ENCODE measurements at regions not wholly inside any gene's neighbourhood (a gene's known extent, or its start where the extent isn't known, plus 50 kb on each side); places are given as distances from the start of the nearest gene placed in this dataset.

- H3K27ac ChIP-seq (ENCODE audit: low read length): no peak overlapping the region
- H3K9me3 ChIP-seq (ENCODE audit: insufficient read depth, low read length): no peaks in the 10 kb centered on the region
- no peak overlapping the region for H3K4me3 ChIP-seq (ENCODE audit: low read length)
- no peak overlapping the region for H2AFZ ChIP-seq (ENCODE audit: low read depth, low read length)
- no peak overlapping the region for H3K4me2 ChIP-seq (ENCODE audit: low read length)
- TF ChIP-seq EZH2phosphoT487 (IDR thresholded peaks at IDR 0.05; ENCODE audit: low read depth) (no peak), CTCF (IDR thresholded peaks at IDR 0.05; ENCODE audit: low read depth, low read length) (no peak)
- no peaks in the 10 kb centered on the region for H3K79me2 ChIP-seq (ENCODE audit: low read length)
- H3K36me3 ChIP-seq (replicated peaks; ENCODE audit: low read depth, low read length): no peaks in the 10 kb centered on the region
- no peaks in the 10 kb centered on the region for H4K20me1 ChIP-seq (ENCODE audit: insufficient read depth, low read length)
- no peak overlapping the region for H3K9ac ChIP-seq (ENCODE audit: low read length)
- no peaks in the 10 kb centered on the region for H3K27me3 ChIP-seq (ENCODE audit: low read depth, low read length)
- H3K4me1 ChIP-seq (ENCODE audit: low read length): no peaks in the 10 kb centered on the region
These were observed 485.3 kb downstream of the SLITRK6 start for GRCh38 chr13:85313761-85314503.

GRCh38 chr13:85312071-85312470 is 487.1 kb downstream of the SLITRK6 start:
- Histone ChIP-seq H3K4me1 (ENCODE audit: low read length) (no peaks in the 10 kb centered on the region), H2AFZ (ENCODE audit: low read depth, low read length) (peak overlapping the region; percentile 75), H3K4me2 (ENCODE audit: low read length) (no peak overlapping the region), H3K27me3 (ENCODE audit: low read depth, low read length) (no peaks in the 10 kb centered on the region), H3K36me3 (replicated peaks; ENCODE audit: low read depth, low read length) (no peaks in the 10 kb centered on the region), H3K9ac (ENCODE audit: low read length) (no peak overlapping the region), H3K79me2 (ENCODE audit: low read length) (no peaks in the 10 kb centered on the region), H3K4me3 (ENCODE audit: low read length) (no peak overlapping the region), H3K27ac (ENCODE audit: low read length) (no peak overlapping the region), H3K9me3 (ENCODE audit: insufficient read depth, low read length) (no peaks in the 10 kb centered on the region), H4K20me1 (ENCODE audit: insufficient read depth, low read length) (no peaks in the 10 kb centered on the region)
- TF ChIP-seq CTCF (IDR thresholded peaks at IDR 0.05; ENCODE audit: low read depth, low read length): no peak
- no peak for TF ChIP-seq EZH2phosphoT487 (IDR thresholded peaks at IDR 0.05; ENCODE audit: low read depth)

- Histone ChIP-seq H3K36me3 (replicated peaks; ENCODE audit: low read depth, low read length) (no peaks in the 10 kb centered on the region), H3K4me3 (ENCODE audit: low read length) (no peak overlapping the region), H3K79me2 (ENCODE audit: low read length) (no peaks in the 10 kb centered on the region), H3K4me2 (ENCODE audit: low read length) (peak overlapping the region; percentile 7; the same call in 1 of the 2 replicates), H3K9me3 (ENCODE audit: insufficient read depth, low read length) (no peaks in the 10 kb centered on the region), H4K20me1 (ENCODE audit: insufficient read depth, low read length) (no peaks in the 10 kb centered on the region), H3K27ac (ENCODE audit: low read length) (peak overlapping the region; percentile 37), H3K4me1 (ENCODE audit: low read length) (peaks cover 14% of the 10 kb centered on the region), H3K9ac (ENCODE audit: low read length) (no peak overlapping the region), H3K27me3 (ENCODE audit: low read depth, low read length) (no peaks in the 10 kb centered on the region), H2AFZ (ENCODE audit: low read depth, low read length) (no peak overlapping the region; the same call in 1 of the 2 replicates)
- TF ChIP-seq CTCF (IDR thresholded peaks at IDR 0.05; ENCODE audit: low read depth, low read length): no peak
These were observed 495.6 kb downstream of the SLITRK6 start for GRCh38 chr13:85303630-85304029.

GRCh38 chr13:85298387-85298924 is 500.8 kb downstream of the SLITRK6 start:
- Histone ChIP-seq H3K27ac (ENCODE audit: low read length) (no peak overlapping the region), H3K4me2 (ENCODE audit: low read length) (no peak overlapping the region), H2AFZ (ENCODE audit: low read depth, low read length) (no peak overlapping the region)

More at GRCh38 chr13:85298387-85298924, 500.8 kb downstream of the SLITRK6 start:
- H3K9ac ChIP-seq (ENCODE audit: low read length): no peak overlapping the region
- H3K4me1 ChIP-seq (ENCODE audit: low read length): peaks cover 9% of the 10 kb centered on the region
- H3K27me3 ChIP-seq (ENCODE audit: low read depth, low read length): no peaks in the 10 kb centered on the region
- no peaks in the 10 kb centered on the region for H3K36me3 ChIP-seq (replicated peaks; ENCODE audit: low read depth, low read length)
- H3K9me3 ChIP-seq (ENCODE audit: insufficient read depth, low read length): no peaks in the 10 kb centered on the region
- H4K20me1 ChIP-seq (ENCODE audit: insufficient read depth, low read length): no peaks in the 10 kb centered on the region
- TF ChIP-seq CTCF (IDR thresholded peaks at IDR 0.05; ENCODE audit: low read depth, low read length): no peak
- no peak for TF ChIP-seq EZH2phosphoT487 (IDR thresholded peaks at IDR 0.05; ENCODE audit: low read depth)
- no peaks in the 10 kb centered on the region for H3K79me2 ChIP-seq (ENCODE audit: low read length)
- no peak overlapping the region for H3K4me3 ChIP-seq (ENCODE audit: low read length)
